Neural progenitor cell (in vitro differentiated cells): ENCODE measurements at regions not wholly inside any gene's neighbourhood (a gene's known extent, or its start where the extent isn't known, plus 50 kb on each side); places are given as distances from the start of the nearest gene placed in this dataset.

Experiments
- CTCF ChIP-seq: fragments of 200-600 bp; sonication (generic); IDR thresholded peaks from 2 replicates; pipeline ENCODE4 v1.5.1; 2017; ENCODE audit warnings: antibody characterized with exemption, mild to moderate bottlenecking
- EZH2phosphoT487 ChIP-seq: fragments of 200-600 bp; sonication (generic); IDR thresholded peaks from 2 replicates; pipeline ENCODE4 v1.6.1; 2017; ENCODE audit warnings: antibody characterized with exemption

GRCh38 chr5:38093855-38094254 lies 164.5 kb upstream of the EGFLAM start:
- TF ChIP-seq CTCF (no peak), EZH2phosphoT487 (no peak)
